ENCODE measurements at regions not wholly inside any gene's neighbourhood (a gene's known extent, or its start where the extent isn't known, plus 50 kb on each side); places are given as distances from the start of the nearest gene placed in this dataset.

GRCh38 chr17:79353016-79353415 is 257.8 kb downstream of the RBFOX3 start:
- H3K36me3 ChIP-seq (ENCODE audit: insufficient read depth, low read length) = no peaks in the 10 kb centered on the region
- no peaks in the 10 kb centered on the region for H3K9me3 ChIP-seq (ENCODE audit: low read length)
- no peaks in the 10 kb centered on the region for H3F3A ChIP-seq (ENCODE audit: insufficient read depth, low read length, poor library complexity, severe bottlenecking)
- no peaks in the 10 kb centered on the region for H4K20me1 ChIP-seq (ENCODE audit: insufficient read depth)
- no peak overlapping the region for H2AFZ ChIP-seq (ENCODE audit: low read depth, low read length)
- no peak for TF ChIP-seq MXI1 (conservative IDR thresholded peaks at IDR 0.05; ENCODE audit: poor library complexity, severe bottlenecking)
- no peak for TF ChIP-seq EP300 (conservative IDR thresholded peaks at IDR 0.05; ENCODE audit: poor library complexity, severe bottlenecking)
- TF ChIP-seq RAD21 (conservative IDR thresholded peaks at IDR 0.05) = no peak
- no peak for TF ChIP-seq POLR2AphosphoS5 (IDR thresholded peaks at IDR 0.05)
- TF ChIP-seq REST (IDR thresholded peaks at IDR 0.05; ENCODE audit: borderline replicate concordance) = no peak
- no peak for TF ChIP-seq TAF1 (IDR thresholded peaks at IDR 0.05; ENCODE audit: low read depth)
- H3K27me3 ChIP-seq (ENCODE audit: insufficient read depth, low read depth, low read length) = no peaks in the 10 kb centered on the region
- H3K4me2 ChIP-seq (ENCODE audit: low read length) = no peak overlapping the region
- no peaks in the 10 kb centered on the region for H3K9me2 ChIP-seq (ENCODE audit: insufficient read depth, low read length)
- H3K79me2 ChIP-seq (replicated peaks; ENCODE audit: insufficient read depth, low read length) = no peaks in the 10 kb centered on the region
- H3K27ac ChIP-seq (ENCODE audit: low read length) = no peak overlapping the region
- no peak overlapping the region for H3K9ac ChIP-seq (ENCODE audit: low read length)
- no peak overlapping the region for H3K4me3 ChIP-seq (ENCODE audit: low read length)

GRCh38 chr17:79350533-79350932 is 260.3 kb downstream of the RBFOX3 start:
- no peaks in the 10 kb centered on the region for H3F3A ChIP-seq (ENCODE audit: insufficient read depth, low read length, poor library complexity, severe bottlenecking)
- no peaks in the 10 kb centered on the region for H3K9me3 ChIP-seq (ENCODE audit: low read length)
- H3K4me2 ChIP-seq (ENCODE audit: low read length) = no peak overlapping the region
- H4K20me1 ChIP-seq (ENCODE audit: insufficient read depth) = no peaks in the 10 kb centered on the region
- H3K4me3 ChIP-seq (ENCODE audit: low read length) = no peak overlapping the region
- TF ChIP-seq POLR2AphosphoS5 (IDR thresholded peaks at IDR 0.05) (no peak), EP300 (conservative IDR thresholded peaks at IDR 0.05; ENCODE audit: poor library complexity, severe bottlenecking) (no peak), MXI1 (conservative IDR thresholded peaks at IDR 0.05; ENCODE audit: poor library complexity, severe bottlenecking) (no peak), CTCF (IDR thresholded peaks at IDR 0.05; ENCODE audit: poor library complexity, severe bottlenecking) (no peak), REST (IDR thresholded peaks at IDR 0.05; ENCODE audit: borderline replicate concordance) (no peak), EZH2 (IDR thresholded peaks at IDR 0.05; ENCODE audit: borderline replicate concordance, insufficient read depth, low read length, poor library complexity, severe bottlenecking) (no peak), SMC3 (conservative IDR thresholded peaks at IDR 0.05; ENCODE audit: poor library complexity) (no peak)
- H3K27me3 ChIP-seq (ENCODE audit: insufficient read depth, low read depth, low read length) = no peaks in the 10 kb centered on the region
- no peak overlapping the region for H2AFZ ChIP-seq (ENCODE audit: low read depth, low read length)
- no peak overlapping the region for H3K9ac ChIP-seq (ENCODE audit: low read length)
- no peaks in the 10 kb centered on the region for H3K9me2 ChIP-seq (ENCODE audit: insufficient read depth, low read length)
- H3K79me2 ChIP-seq (replicated peaks; ENCODE audit: insufficient read depth, low read length) = no peaks in the 10 kb centered on the region
- H3K36me3 ChIP-seq (ENCODE audit: insufficient read depth, low read length) = no peaks in the 10 kb centered on the region
- no peak overlapping the region for H3K27ac ChIP-seq (ENCODE audit: low read length)

Measured in neural cell (in vitro differentiated cells).